NB4 (cell line): ENCODE measurements at regions not wholly inside any gene's neighbourhood (a gene's known extent, or its start where the extent isn't known, plus 50 kb on each side); places are given as distances from the start of the nearest gene placed in this dataset.

Experiments
- POLR2A ChIP-seq: IDR thresholded peaks from 2 replicates; pipeline ENCODE4 v1.6.1; 2011; ENCODE audit warnings: mild to moderate bottlenecking; ENCODE audit not compliant: insufficient read length; ENCODE audit errors: extremely low read depth
- TF ChIP-seq, protein P1 (sequence below): IDR thresholded peaks from one replicate; pipeline ENCODE4 v1.5.1; 2012; ENCODE audit warnings: low read depth, low read length
- TF ChIP-seq, protein P2 (sequence below): IDR thresholded peaks from 2 replicates; pipeline ENCODE4 v1.6.1; 2011; ENCODE audit warnings: low read depth, low read length

DNA sequence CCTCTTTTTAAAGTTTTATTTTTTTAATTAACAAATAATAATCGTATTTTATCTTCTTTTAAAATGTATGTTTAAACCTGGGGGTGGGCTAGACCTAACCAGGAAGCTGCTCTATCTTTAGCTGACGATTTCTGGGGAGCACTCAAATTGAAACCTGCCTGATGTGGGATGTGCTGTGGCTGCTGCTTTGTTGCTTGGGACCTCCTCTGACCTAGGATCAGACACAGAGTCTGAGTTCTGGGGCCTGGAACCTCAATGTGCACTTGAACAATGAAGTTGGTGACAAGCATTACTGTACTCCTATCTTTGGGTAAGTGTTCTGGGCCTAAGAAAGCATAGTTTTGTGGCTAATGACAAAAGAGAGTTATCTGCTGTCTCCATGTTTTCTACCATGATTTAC, 386.7 kb downstream of the DAD1 start:
- TF ChIP-seq, protein P1, sequence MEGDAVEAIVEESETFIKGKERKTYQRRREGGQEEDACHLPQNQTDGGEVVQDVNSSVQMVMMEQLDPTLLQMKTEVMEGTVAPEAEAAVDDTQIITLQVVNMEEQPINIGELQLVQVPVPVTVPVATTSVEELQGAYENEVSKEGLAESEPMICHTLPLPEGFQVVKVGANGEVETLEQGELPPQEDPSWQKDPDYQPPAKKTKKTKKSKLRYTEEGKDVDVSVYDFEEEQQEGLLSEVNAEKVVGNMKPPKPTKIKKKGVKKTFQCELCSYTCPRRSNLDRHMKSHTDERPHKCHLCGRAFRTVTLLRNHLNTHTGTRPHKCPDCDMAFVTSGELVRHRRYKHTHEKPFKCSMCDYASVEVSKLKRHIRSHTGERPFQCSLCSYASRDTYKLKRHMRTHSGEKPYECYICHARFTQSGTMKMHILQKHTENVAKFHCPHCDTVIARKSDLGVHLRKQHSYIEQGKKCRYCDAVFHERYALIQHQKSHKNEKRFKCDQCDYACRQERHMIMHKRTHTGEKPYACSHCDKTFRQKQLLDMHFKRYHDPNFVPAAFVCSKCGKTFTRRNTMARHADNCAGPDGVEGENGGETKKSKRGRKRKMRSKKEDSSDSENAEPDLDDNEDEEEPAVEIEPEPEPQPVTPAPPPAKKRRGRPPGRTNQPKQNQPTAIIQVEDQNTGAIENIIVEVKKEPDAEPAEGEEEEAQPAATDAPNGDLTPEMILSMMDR, result no peak
- TF ChIP-seq POLR2A, result no peak
- TF ChIP-seq, protein P2, sequence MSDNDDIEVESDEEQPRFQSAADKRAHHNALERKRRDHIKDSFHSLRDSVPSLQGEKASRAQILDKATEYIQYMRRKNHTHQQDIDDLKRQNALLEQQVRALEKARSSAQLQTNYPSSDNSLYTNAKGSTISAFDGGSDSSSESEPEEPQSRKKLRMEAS, result no peak
